ENCODE measurements at regions not wholly inside any gene's neighbourhood (a gene's known extent, or its start where the extent isn't known, plus 50 kb on each side); places are given as distances from the start of the nearest gene placed in this dataset.

DNA sequence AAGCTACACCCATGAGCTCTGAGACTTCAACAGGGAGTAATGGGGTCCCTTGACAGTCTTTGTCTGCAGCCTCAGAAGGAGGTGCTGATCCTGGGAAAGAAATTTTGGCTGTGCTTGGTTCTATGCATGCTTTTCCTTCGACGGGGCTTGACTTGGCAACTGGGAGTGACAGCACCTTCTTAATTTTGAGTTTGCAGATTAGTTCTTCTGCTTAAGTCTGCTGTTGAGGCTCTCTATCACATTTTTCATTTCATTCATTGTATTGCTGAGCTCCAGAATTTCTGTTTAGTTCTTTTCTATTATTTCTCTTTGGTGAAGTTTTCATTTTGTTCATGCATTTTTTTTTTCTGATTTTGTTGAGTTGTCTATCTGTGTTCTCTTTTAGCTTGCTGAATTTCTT is 125.6 kb downstream of the SNX19 start:
- Histone ChIP-seq H3K36me3 (no peaks in the 10 kb centered on the region), H3K27ac (no peak overlapping the region), H3K4me1 (no peaks in the 10 kb centered on the region), H3K27me3 (no peaks in the 10 kb centered on the region), H3K4me3 (no peak overlapping the region), H3K9ac (ENCODE audit: low read depth in 2 of 2, low read length in 2 of 2) (no peak overlapping the region), H3K9me3 (no peaks in the 10 kb centered on the region)
- DNase-seq, result no peak
- intact Hi-C loops (cut with DNase I), result no loop called here
- TF ChIP-seq, protein P1, sequence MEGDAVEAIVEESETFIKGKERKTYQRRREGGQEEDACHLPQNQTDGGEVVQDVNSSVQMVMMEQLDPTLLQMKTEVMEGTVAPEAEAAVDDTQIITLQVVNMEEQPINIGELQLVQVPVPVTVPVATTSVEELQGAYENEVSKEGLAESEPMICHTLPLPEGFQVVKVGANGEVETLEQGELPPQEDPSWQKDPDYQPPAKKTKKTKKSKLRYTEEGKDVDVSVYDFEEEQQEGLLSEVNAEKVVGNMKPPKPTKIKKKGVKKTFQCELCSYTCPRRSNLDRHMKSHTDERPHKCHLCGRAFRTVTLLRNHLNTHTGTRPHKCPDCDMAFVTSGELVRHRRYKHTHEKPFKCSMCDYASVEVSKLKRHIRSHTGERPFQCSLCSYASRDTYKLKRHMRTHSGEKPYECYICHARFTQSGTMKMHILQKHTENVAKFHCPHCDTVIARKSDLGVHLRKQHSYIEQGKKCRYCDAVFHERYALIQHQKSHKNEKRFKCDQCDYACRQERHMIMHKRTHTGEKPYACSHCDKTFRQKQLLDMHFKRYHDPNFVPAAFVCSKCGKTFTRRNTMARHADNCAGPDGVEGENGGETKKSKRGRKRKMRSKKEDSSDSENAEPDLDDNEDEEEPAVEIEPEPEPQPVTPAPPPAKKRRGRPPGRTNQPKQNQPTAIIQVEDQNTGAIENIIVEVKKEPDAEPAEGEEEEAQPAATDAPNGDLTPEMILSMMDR (IDR thresholded peaks at IDR 0.05), result no peak

DNA sequence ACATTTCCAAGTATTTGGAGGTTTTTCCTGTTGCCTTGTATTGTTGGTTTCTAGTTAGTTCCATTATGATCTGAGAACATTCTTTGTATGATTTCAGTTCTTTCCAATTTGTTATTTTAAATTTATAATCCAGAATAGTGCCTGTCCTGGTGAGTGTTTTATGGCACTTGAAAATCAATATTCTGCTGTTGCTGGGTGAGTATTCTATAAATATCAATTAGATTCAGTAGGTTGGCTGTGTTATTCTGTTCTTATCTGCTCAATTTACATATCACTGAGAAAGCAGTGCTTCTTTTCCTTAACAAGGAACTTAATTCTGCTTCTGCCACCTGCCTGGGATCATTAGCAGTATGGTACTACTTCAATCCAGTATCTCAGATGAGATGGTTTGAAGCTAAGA is 123.5 kb downstream of the SNX19 start:
- no peaks in the 10 kb centered on the region for H3K4me1 ChIP-seq
- DNase-seq, result no peak
- H3K9me3 ChIP-seq, result no peaks in the 10 kb centered on the region
- H3K27ac ChIP-seq, result no peak overlapping the region
- no peaks in the 10 kb centered on the region for H3K27me3 ChIP-seq
- H3K9ac ChIP-seq (ENCODE audit: low read depth in 2 of 2, low read length in 2 of 2), result no peak overlapping the region
- intact Hi-C loops (cut with DNase I), result no loop called here
- H3K4me3 ChIP-seq, result no peak overlapping the region
- H3K36me3 ChIP-seq, result no peaks in the 10 kb centered on the region
- TF ChIP-seq, protein P1 (IDR thresholded peaks at IDR 0.05), result no peak

DNA sequence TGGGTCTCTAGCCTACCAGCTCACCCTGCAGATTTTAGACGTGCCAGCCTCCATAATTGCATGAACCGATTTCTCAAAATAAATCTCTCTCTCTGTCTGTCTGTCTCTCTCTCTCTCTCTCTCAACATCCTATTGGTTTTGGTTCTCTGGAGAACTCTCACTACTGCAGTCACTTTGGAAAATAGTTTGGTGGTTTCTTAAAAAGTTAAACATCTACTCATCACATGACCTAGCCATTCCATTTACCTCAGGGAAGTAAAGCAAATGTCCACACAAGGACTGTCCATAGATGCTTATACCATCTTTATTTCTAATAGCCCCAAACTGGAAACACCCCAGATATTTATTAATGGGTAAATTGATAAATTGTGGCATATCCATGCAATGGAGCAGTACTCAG is 119.5 kb downstream of the SNX19 start:
- no peak for DNase-seq
- intact Hi-C loops (cut with DNase I), result no loop called here

DNA sequence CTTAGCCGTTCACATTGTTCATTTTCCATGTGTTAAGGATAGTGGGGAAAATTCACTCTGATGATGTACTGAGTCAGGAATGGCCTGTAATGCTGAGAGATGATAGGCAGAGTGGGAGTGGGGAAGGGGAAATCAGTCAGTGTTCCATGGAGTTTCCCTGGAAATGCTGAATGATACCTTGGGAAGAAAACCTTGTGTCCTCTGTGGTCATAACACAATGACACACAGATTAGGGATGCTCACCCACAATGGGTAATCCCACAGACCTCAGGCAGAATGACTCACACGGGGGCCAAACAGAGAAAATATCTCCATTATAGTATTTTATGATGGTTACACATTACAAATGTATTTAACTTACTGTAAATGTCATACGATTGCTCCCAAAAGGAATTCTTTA is 118.0 kb downstream of the SNX19 start:
- intact Hi-C loops (cut with DNase I), result no loop called here
- TF ChIP-seq, protein P1 (IDR thresholded peaks at IDR 0.05), result no peak
- H3K9ac ChIP-seq (ENCODE audit: low read depth in 2 of 2, low read length in 2 of 2), result no peak overlapping the region

More for the DNA sequence above, 119.5 kb downstream of the SNX19 start:
- no peaks in the 10 kb centered on the region for H3K36me3 ChIP-seq
- TF ChIP-seq, protein P1 (IDR thresholded peaks at IDR 0.05), result no peak
- no peaks in the 10 kb centered on the region for H3K9me3 ChIP-seq
- H3K9ac ChIP-seq (ENCODE audit: low read depth in 2 of 2, low read length in 2 of 2), result no peak overlapping the region
- no peaks in the 10 kb centered on the region for H3K4me1 ChIP-seq
- H3K27me3 ChIP-seq, result no peaks in the 10 kb centered on the region
- no peak overlapping the region for H3K27ac ChIP-seq
- H3K4me3 ChIP-seq, result no peak overlapping the region

DNA sequence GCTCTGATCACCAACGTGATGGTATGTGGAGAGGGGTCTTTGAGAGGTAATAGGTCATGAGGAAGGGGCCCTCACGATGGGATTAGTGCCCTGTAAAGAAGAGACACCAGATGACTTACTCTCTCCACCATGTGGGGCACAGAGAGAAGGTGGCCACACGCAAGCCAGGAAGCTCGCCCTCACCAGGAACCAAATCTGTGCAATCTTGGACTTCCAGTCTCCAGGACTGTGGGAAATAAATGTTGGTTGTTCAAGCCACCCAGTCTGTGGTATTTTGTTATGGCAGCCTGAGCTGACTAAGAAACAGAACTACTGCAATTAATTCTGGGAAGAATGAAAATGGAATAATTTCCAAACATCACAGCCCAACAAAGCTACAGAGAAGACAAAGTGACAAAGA is 117.5 kb downstream of the SNX19 start:
- intact Hi-C loops (cut with DNase I), result no loop called here

More for the DNA sequence above, 118.0 kb downstream of the SNX19 start:
- Histone ChIP-seq H3K4me3 (no peak overlapping the region), H3K27me3 (no peaks in the 10 kb centered on the region), H3K27ac (no peak overlapping the region), H3K36me3 (no peaks in the 10 kb centered on the region), H3K9me3 (no peaks in the 10 kb centered on the region), H3K4me1 (no peaks in the 10 kb centered on the region)
- DNase-seq, result no peak

More for the DNA sequence above, 117.5 kb downstream of the SNX19 start:
- no peak overlapping the region for H3K9ac ChIP-seq (ENCODE audit: low read depth in 2 of 2, low read length in 2 of 2)
- DNase-seq, result no peak
- H3K4me3 ChIP-seq, result no peak overlapping the region
- H3K27me3 ChIP-seq, result no peaks in the 10 kb centered on the region
- no peaks in the 10 kb centered on the region for H3K9me3 ChIP-seq
- H3K36me3 ChIP-seq, result no peaks in the 10 kb centered on the region
- H3K27ac ChIP-seq, result no peak overlapping the region
- TF ChIP-seq, protein P1 (IDR thresholded peaks at IDR 0.05), result no peak
- H3K4me1 ChIP-seq, result no peaks in the 10 kb centered on the region
